ENCODE measurements at regions not wholly inside any gene's neighbourhood (a gene's known extent, or its start where the extent isn't known, plus 50 kb on each side); places are given as distances from the start of the nearest gene placed in this dataset.

DNA sequence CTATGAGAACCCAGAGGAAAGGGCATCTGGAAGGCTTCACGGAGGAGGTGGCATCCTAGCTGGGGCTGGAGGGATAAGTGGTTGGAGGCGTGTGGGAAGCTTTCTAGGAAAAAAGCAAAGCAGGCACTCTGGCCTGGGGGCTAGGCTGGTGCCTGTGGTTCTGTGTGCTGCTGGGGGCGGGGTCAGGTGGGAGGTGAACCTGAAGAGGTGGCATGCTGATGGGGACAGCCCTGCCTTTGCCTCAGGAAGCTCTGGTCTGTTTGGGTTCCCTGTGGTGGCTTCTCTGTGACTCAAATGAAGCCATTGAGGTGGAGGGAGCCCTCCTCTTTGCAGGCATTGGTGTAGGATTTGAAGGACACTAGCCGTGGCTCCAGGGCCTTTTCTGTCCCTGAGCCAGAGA is 221.6 kb upstream of the POU3F1 start:
- TF ChIP-seq, protein P1, sequence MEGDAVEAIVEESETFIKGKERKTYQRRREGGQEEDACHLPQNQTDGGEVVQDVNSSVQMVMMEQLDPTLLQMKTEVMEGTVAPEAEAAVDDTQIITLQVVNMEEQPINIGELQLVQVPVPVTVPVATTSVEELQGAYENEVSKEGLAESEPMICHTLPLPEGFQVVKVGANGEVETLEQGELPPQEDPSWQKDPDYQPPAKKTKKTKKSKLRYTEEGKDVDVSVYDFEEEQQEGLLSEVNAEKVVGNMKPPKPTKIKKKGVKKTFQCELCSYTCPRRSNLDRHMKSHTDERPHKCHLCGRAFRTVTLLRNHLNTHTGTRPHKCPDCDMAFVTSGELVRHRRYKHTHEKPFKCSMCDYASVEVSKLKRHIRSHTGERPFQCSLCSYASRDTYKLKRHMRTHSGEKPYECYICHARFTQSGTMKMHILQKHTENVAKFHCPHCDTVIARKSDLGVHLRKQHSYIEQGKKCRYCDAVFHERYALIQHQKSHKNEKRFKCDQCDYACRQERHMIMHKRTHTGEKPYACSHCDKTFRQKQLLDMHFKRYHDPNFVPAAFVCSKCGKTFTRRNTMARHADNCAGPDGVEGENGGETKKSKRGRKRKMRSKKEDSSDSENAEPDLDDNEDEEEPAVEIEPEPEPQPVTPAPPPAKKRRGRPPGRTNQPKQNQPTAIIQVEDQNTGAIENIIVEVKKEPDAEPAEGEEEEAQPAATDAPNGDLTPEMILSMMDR (IDR thresholded peaks at IDR 0.05) = no peak
- no peak for TF ChIP-seq POLR2AphosphoS5 (IDR thresholded peaks at IDR 0.05)
